ENCODE measurements at regions not wholly inside any gene's neighbourhood (a gene's known extent, or its start where the extent isn't known, plus 50 kb on each side); places are given as distances from the start of the nearest gene placed in this dataset.

GRCh38 chr13:58884353-58885209 is 1253.0 kb downstream of the PCDH17 start:
- Mint-ChIP-seq H3K9me3 (no peaks in the 10 kb centered on the region), H3K4me3 (no peak overlapping the region), H3K27me3 (ENCODE audit: low read depth) (no peaks in the 10 kb centered on the region), H3K27ac (peak overlapping the region in 2 of 3 experiments; percentile 18 to 52; a peak in 1 of 7 replicates), H3K4me1 (peaks cover 12 to 15% of the 10 kb centered on the region in 2 experiments), H3K36me3 (ENCODE audit: insufficient read depth in 1 of 3, low read depth in 3 of 3) (no peaks in the 10 kb centered on the region)
- Histone ChIP-seq H3K23me2 (ENCODE audit: insufficient read length, low read depth, low read length, poor library complexity, severe bottlenecking) (no peaks in the 10 kb centered on the region), H3K79me2 (ENCODE audit: insufficient read depth, low read length) (no peaks in the 10 kb centered on the region), H2BK5ac (ENCODE audit: insufficient read length, low read length) (no peak overlapping the region), H3T11ph (ENCODE audit: low read length) (no peak overlapping the region), H3K18ac (ENCODE audit: insufficient read length, low read depth, low read length) (no peak overlapping the region), H4K20me1 (ENCODE audit: control insufficient read depth, insufficient read depth, insufficient read length) (no peaks in the 10 kb centered on the region), H3K4ac (ENCODE audit: low read depth, low read length) (no peak overlapping the region), H3K4me2 (ENCODE audit: insufficient read depth, insufficient read length, low read length) (no peak overlapping the region), H3K56ac (ENCODE audit: insufficient read length, low read depth, low read length) (no peak overlapping the region), H2BK12ac (ENCODE audit: insufficient read length, low read depth, low read length) (no peak overlapping the region), H3K9ac (ENCODE audit: extremely low read depth, insufficient read length, low read length) (no peak overlapping the region), H2BK120ac (ENCODE audit: low read depth, low read length, poor library complexity, severe bottlenecking) (no peak overlapping the region), H3K4me1 (ENCODE audit: insufficient read depth, low read length) (no peaks in the 10 kb centered on the region), H4K91ac (ENCODE audit: insufficient read length, low read depth, low read length) (no peak overlapping the region), H3K27me3 (ENCODE audit: insufficient read depth, low read length) (no peaks in the 10 kb centered on the region), H3K27ac (ENCODE audit: insufficient read length, low read depth, low read length) (no peak overlapping the region), H3K9me3 (ENCODE audit: control insufficient read depth, low read depth, low read length) (no peaks in the 10 kb centered on the region), H3K79me1 (ENCODE audit: insufficient read depth, low read depth, low read length, poor library complexity, severe bottlenecking) (no peaks in the 10 kb centered on the region), H2BK20ac (ENCODE audit: low read depth, low read length, poor library complexity, severe bottlenecking) (no peak overlapping the region), H3K14ac (ENCODE audit: insufficient read depth, low read length) (no peak overlapping the region), H2AFZ (ENCODE audit: low read length) (no peak overlapping the region), H4K8ac (replicated peaks; ENCODE audit: insufficient read length, low read depth, low read length) (no peak overlapping the region), H2AK5ac (ENCODE audit: insufficient read length, low read length) (no peak overlapping the region), H4K5ac (ENCODE audit: insufficient read length, low read depth, low read length) (no peak overlapping the region), H3K23ac (ENCODE audit: insufficient read length, low read depth, low read length) (no peak overlapping the region), H2BK15ac (ENCODE audit: low read depth, low read length) (no peak overlapping the region)
- WGBS (ENCODE audit: extremely low coverage, insufficient read length, low lambda C conversion rate): no CpG with 5 or more reads among the region's 5 CpGs
- DNase-seq: no peak
- no peak for TF ChIP-seq CTCF (conservative IDR thresholded peaks at IDR 0.05)
